ENCODE measurements at regions not wholly inside any gene's neighbourhood (a gene's known extent, or its start where the extent isn't known, plus 50 kb on each side); places are given as distances from the start of the nearest gene placed in this dataset.

- no peak for DNase-seq
These were observed 763.0 kb upstream of the ACVR2A start for GRCh38 chr2:147081831-147082230.

GRCh38 chr2:147076634-147077033 is 768.2 kb upstream of the ACVR2A start:
- DNase-seq, result no peak

DNA sequence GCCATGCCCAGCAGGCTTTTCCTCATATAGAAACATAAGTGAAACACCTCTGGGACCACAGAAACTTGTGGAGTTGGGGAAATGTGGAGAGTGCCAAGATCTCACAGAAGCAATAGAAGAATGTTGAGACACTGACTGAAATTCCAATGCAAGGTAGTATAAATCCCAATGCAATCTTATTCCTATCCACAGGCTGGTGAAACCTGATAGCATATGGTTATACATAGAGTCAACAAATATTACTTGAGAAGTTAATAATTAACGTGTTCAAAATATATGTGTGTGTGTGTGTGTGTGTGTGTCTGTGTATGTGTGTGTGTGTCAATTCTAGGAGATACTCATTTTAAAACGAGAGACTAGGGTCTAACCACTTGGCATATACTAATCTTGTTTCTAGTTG is 776.8 kb upstream of the ACVR2A start:
- DNase-seq, result no peak

DNA sequence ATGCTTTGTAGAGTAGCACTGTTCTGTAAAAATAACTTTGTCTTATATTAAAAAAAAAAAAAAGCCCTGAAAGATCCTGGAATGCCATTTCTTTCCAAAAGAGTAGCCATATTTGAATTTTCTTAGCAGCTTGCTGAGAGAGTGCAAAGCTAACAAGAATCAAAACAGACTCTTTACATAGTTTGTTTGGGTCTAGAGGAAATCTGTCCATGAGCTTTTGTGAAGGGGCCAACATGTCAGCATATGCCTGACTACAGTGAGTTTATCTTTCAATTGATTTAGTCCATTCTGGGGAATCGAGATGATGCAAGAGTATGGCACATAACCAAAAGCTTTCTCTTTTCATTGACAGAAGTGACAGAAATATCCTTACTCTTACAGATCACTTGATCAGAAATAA is 777.7 kb upstream of the ACVR2A start:
- no peak for DNase-seq

DNA sequence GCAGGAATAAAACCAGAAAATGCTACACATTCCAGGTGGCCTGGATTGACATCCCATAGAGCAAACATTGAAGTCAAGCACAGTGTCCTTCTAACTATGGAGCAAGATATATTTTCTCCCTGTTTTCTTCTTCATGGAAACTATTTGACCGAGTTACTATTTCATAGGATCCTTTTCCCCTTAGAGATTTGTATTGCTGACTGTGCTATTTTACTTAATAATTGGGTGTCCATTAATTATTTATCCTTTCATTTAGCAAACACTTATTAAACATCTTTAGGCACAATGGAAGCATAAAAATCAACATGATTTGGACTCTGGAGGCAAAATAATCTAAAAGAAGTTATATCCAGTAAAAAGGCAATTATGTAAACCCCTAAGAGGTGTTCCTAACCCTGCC is 782.8 kb upstream of the ACVR2A start:
- no peak for DNase-seq

GRCh38 chr2:147061269-147061668 is 783.6 kb upstream of the ACVR2A start:
- DNase-seq, result no peak

GRCh38 chr2:147057892-147058490 is 786.8 kb upstream of the ACVR2A start:
- no peak for DNase-seq

DNA sequence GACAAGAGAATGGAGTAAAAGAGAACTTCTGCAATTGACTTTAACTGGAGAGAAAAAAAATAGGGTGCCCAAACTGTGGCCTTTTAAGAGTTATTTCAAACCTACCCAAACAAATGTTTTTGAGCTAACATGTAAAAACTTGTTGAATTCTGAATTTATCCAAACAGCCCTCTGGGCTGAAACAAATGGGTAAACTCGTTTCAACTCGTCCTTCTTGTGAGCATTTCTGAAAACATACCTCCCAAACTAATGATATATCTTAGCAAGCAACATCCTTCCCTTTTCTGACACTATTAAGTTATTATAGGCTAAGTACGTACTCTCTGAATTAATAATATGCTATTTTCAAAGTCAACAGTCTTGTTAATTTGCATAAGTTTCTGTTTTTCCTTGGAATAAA is 793.0 kb upstream of the ACVR2A start:
- DNase-seq, result peak in 1 of 3 donors; percentile 16

DNA sequence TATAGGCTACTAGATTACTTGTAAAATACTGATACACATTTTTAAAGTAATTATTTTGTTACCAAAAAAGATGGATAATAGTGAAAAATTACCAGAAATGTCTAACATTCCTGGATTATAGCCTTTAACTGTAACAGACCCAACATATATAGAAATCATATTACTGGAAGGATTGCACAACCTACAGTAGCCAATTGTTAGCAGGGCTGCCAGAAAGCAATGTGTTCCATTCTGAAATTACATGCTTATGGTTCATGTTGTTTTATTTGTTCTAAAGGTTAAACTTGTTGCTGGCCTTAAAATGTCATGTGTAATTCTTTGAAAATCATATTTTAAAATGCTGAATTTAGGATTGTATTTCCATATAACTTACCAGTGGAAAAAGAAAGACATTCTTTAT is 793.6 kb upstream of the ACVR2A start:
- DNase-seq, result peak; percentile 43 to 86 (median 71)

DNA sequence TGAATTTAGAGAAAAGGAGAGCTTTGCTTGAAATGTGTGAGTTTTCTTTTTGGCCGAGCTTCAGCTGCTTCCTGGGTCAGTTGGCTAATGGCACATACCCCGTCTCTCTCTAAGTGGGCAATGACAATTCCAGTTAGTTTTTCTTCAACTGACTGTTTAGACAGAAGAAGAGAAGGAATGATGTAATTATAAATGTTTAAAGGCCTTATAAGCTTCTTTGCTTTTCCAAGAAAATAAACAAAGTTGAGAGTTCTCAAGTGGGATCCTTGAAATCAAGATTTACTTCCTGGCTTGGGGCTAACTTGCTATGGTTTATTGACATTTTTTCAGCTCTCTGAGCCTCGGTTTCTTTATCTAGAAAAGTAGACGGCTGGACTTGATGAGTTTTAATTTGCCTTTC is 794.9 kb upstream of the ACVR2A start:
- DNase-seq, result peak; percentile 6 to 61 (median 33)

DNA sequence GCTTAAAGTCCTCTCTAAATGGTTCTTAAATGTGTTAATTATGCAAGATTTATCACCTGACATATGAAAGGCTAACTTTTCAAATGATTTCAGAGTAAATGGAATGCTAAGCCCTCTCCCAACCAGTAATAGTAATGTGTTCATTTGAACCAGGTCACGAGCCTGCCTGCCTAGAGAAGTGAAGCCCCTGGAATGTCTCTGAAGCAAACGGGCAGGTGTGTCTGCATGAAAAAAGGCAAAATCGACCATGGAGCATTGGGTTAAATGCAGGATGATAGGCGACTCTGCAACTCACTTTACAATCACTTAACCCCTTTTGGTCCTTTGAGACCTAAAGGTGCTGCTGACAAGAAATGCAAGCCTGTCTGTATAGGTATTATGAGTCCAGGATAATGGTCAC is 798.4 kb upstream of the ACVR2A start:
- no peak for DNase-seq

- DNase-seq, result peak; percentile 10 to 58 (median 28)
These were observed 799.7 kb upstream of the ACVR2A start for GRCh38 chr2:147045113-147045512.

GRCh38 chr2:147041121-147041494 is 803.7 kb upstream of the ACVR2A start:
- no peak for DNase-seq

DNA sequence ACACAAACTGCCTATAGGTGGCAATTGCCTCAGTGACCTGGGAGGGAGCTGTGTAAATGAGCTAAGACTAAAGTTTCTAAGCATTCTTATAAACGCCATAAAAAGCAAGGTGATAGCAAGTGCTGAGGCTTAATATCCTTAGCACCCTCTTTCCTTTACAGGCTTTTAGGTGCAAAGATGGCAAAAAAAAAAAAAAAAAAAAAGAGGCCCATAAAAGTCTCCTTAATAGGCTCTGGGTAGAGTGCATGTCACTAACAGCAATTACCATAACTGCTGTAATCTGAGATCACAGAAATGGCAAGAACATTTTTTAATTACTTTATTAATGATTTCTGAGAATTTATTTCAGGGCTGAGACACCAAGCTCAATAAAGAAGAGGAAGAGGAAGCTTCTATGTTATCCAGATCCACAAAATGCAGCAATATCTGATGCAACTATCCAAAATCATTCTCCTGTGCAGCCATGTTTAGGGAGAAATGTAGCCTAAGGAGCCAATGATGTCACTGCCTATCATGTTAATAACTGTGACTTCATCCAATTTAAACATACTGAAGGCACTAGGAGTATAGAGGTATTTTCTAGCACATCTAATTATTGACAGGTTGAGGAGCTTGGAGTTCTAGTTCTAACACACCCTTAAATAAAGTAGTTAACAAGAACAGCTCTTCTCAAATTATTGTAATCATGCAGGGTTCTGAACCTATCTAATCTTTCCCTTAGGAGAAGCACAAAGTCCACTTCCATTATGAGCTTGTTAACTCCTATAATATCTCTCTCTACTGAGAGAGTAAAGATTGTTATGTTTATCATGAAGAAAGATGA is 804.3 kb upstream of the ACVR2A start:
- no peak for DNase-seq

GRCh38 chr2:147037048-147037447 is 807.8 kb upstream of the ACVR2A start:
- DNase-seq, result no peak

- peak in 1 of 3 donors; percentile 25 for DNase-seq
These were observed 811.8 kb upstream of the ACVR2A start for GRCh38 chr2:147033044-147033443.

- DNase-seq, result no peak
These were observed 812.9 kb upstream of the ACVR2A start for GRCh38 chr2:147031897-147032296.

DNA sequence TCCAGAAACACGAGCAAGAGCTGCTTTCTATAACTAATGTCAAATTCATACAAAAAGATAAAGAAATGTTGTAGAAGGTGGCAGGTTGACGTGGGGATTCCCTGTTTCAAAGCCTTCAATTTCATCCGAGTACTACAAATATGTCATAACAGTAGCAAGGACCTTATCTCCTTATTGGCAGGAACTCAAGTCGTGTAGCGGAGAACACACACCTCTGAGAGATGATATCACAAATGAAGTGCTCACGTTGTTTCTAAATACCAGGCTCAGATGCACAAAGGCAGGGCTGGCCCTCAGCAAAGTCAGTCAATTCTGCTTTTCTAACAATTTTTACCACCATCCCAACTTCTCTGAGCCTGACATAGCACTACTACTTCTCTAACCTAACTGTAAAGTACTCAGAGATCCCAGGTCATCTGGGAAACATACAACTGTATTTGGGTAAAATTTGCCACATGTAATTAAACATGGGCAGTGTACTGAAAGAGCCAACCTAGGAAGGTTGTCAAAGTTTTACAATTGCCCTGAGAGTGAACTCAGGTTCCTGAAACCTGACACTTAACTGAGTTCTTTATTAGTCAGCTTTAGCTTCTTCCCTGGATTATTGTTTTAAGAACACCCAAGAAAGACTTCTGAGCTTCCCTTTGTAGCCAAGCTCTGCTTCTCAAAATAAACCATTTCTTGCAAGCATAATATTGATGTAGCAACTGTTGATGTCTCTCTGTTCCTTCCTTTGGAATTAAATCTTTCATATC is 813.7 kb upstream of the ACVR2A start:
- DNase-seq, result peak in 1 of 3 donors; percentile 19

GRCh38 chr2:147027436-147027835 is 817.4 kb upstream of the ACVR2A start:
- DNase-seq, result no peak

- DNase-seq, result peak in 1 of 3 donors; percentile 82
These were observed 818.0 kb upstream of the ACVR2A start for GRCh38 chr2:147026664-147027295.

GRCh38 chr2:147025646-147026585 is 818.9 kb upstream of the ACVR2A start:
- peak in 1 of 3 donors; percentile 30 for DNase-seq
